Activated CD8-positive, alpha-beta T cell treated with anti-CD3 and anti-CD28 coated beads, Interleukin-2, amount 10 ng/mL, durations not matched to agents 7 days and 5 days (primary cell): ENCODE measurements at regions not wholly inside any gene's neighbourhood (a gene's known extent, or its start where the extent isn't known, plus 50 kb on each side); places are given as distances from the start of the nearest gene placed in this dataset.

Experiments
- ATAC-seq: fragments of 150-1000 bp; cut with Tn5 transposase; one replicate; pipeline ENCODE4 v1.10.0; 2021; ENCODE audit warnings: moderate library complexity
- CTCF ChIA-PET: fragments of 350-600 bp; sonication (Branson Sonifier 250); formaldehyde crosslinking; loops from one replicate; lab custom pipeline; 2021; ENCODE audit warnings: antibody characterized with exemption; lab: Charles Lee
- POLR2A ChIA-PET: fragments of 350-600 bp; sonication (Branson Sonifier 250); formaldehyde crosslinking; loops from one replicate; lab custom pipeline; 2021; ENCODE audit warnings: antibody characterized with exemption; lab: Charles Lee
- DNase-seq: peaks from one replicate; pipeline ENCODE4 v3.0.0-alpha.2; 2020
- H3K27ac Mint-ChIP-seq: one replicate; pipeline ENCODE4 v1.8.0; 2021; ENCODE audit warnings: mild to moderate bottlenecking, mixed read lengths
- H3K27me3 Mint-ChIP-seq: one replicate; pipeline ENCODE4 v1.8.0; 2021; ENCODE audit warnings: low read depth, mixed read lengths
- H3K36me3 Mint-ChIP-seq: one replicate; pipeline ENCODE4 v1.8.0; 2021; ENCODE audit warnings: low read depth, mixed read lengths
- H3K4me1 Mint-ChIP-seq: one replicate; pipeline ENCODE4 v1.8.0; 2021; ENCODE audit warnings: low read depth, mixed read lengths
- H3K4me3 Mint-ChIP-seq: one replicate; pipeline ENCODE4 v1.8.0; 2021; ENCODE audit warnings: mild to moderate bottlenecking, mixed read lengths
- H3K9me3 Mint-ChIP-seq: one replicate; pipeline ENCODE4 v1.8.0; 2022; ENCODE audit warnings: mixed read lengths; ENCODE audit not compliant: insufficient read depth

DNA sequence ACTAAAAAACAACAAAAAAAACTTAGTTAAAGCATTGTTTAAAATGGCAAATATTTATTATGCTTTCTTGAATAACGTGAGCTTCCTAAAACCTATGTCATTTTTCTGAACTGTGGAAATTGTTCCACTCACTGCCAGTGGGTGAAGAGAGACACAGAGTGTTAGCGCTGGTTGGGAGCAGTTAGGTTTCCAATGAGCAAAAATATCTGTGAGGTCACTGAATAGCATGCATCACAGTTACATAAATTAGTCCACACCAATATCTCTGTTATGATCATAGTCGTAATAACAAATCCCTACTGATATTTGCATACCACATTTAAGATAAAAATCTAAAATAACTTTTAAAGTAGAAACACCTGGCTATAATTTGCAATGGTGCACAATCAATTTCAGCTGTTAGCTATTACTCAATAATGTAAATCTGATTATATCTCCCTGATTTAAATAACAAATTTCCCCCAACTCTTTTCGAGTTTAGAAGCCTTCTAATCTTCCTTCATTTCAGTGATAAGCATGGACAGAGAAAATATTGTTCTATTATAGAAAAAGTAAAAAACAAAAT, 1094.0 kb upstream of the KLHL29 start:
- CTCF ChIA-PET, result no interaction called here
- H3K9me3 Mint-ChIP-seq, result no peaks in the 10 kb centered on the region

GRCh38 chr2:22301228-22301627, 1083.8 kb upstream of the KLHL29 start:
- Mint-ChIP-seq H3K36me3 (no peaks in the 10 kb centered on the region), H3K27me3 (no peaks in the 10 kb centered on the region), H3K9me3 (peaks cover 3% of the 10 kb centered on the region), H3K27ac (no peak overlapping the region), H3K4me1 (no peaks in the 10 kb centered on the region), H3K4me3 (no peak overlapping the region)
- ChIA-PET CTCF (no interaction called here), POLR2A (no interaction called here)
- ATAC-seq (no peak), DNase-seq (no peak)

More for the DNA sequence above, 1094.0 kb upstream of the KLHL29 start:
- H3K36me3 Mint-ChIP-seq, result no peaks in the 10 kb centered on the region
- no peaks in the 10 kb centered on the region for H3K4me1 Mint-ChIP-seq
- no peak for DNase-seq
- H3K27ac Mint-ChIP-seq, result no peak overlapping the region
- POLR2A ChIA-PET, result interaction anchor here (0.7 kb wide), 1 partner anchor 960 kb away, joined by 4 read pairs; no protein-coding TSS in a partner anchor
- H3K4me3 Mint-ChIP-seq, result no peak overlapping the region
- ATAC-seq, result no peak
- no peaks in the 10 kb centered on the region for H3K27me3 Mint-ChIP-seq

- CTCF ChIA-PET, result no interaction called here
- Mint-ChIP-seq H3K27me3 (no peaks in the 10 kb centered on the region), H3K4me3 (no peak overlapping the region), H3K9me3 (no peaks in the 10 kb centered on the region), H3K36me3 (no peaks in the 10 kb centered on the region), H3K27ac (no peak overlapping the region), H3K4me1 (no peaks in the 10 kb centered on the region)
- POLR2A ChIA-PET, result no interaction called here
- no peak for DNase-seq
- ATAC-seq, result no peak
Measured at GRCh38 chr2:22326250-22326649, 1058.7 kb upstream of the KLHL29 start.

- Mint-ChIP-seq H3K4me3 (no peak overlapping the region), H3K27ac (no peak overlapping the region), H3K36me3 (no peaks in the 10 kb centered on the region), H3K9me3 (no peaks in the 10 kb centered on the region), H3K4me1 (no peaks in the 10 kb centered on the region), H3K27me3 (no peaks in the 10 kb centered on the region)
- no peak for DNase-seq
- POLR2A ChIA-PET, result no interaction called here
- CTCF ChIA-PET, result no interaction called here
- ATAC-seq, result no peak
Measured at GRCh38 chr2:22329211-22330154, 1055.5 kb upstream of the KLHL29 start.

GRCh38 chr2:22336414-22336813, 1048.6 kb upstream of the KLHL29 start:
- Mint-ChIP-seq H3K36me3 (no peaks in the 10 kb centered on the region), H3K27me3 (no peaks in the 10 kb centered on the region), H3K27ac (no peak overlapping the region), H3K4me1 (no peaks in the 10 kb centered on the region), H3K4me3 (no peak overlapping the region), H3K9me3 (peaks cover 6% of the 10 kb centered on the region)
- ChIA-PET CTCF (no interaction called here), POLR2A (no interaction called here)
- ATAC-seq (no peak), DNase-seq (no peak)

GRCh38 chr2:22340716-22341115, 1044.3 kb upstream of the KLHL29 start:
- Mint-ChIP-seq H3K27ac (no peak overlapping the region), H3K27me3 (no peaks in the 10 kb centered on the region), H3K4me1 (no peaks in the 10 kb centered on the region), H3K36me3 (no peaks in the 10 kb centered on the region), H3K4me3 (no peak overlapping the region), H3K9me3 (no peaks in the 10 kb centered on the region)
- ChIA-PET POLR2A (no interaction called here), CTCF (no interaction called here)
- no peak for DNase-seq
- ATAC-seq, result no peak

GRCh38 chr2:22347306-22347705, 1037.7 kb upstream of the KLHL29 start:
- no peaks in the 10 kb centered on the region for H3K9me3 Mint-ChIP-seq
- CTCF ChIA-PET, result no interaction called here
- no peak for ATAC-seq
- DNase-seq, result no peak
- H3K27ac Mint-ChIP-seq, result no peak overlapping the region
- H3K27me3 Mint-ChIP-seq, result no peaks in the 10 kb centered on the region
- no peaks in the 10 kb centered on the region for H3K36me3 Mint-ChIP-seq
- no peaks in the 10 kb centered on the region for H3K4me1 Mint-ChIP-seq
- H3K4me3 Mint-ChIP-seq, result no peak overlapping the region
- POLR2A ChIA-PET, result no interaction called here

GRCh38 chr2:22350621-22351020, 1034.4 kb upstream of the KLHL29 start:
- ChIA-PET POLR2A (no interaction called here), CTCF (no interaction called here)
- H3K4me3 Mint-ChIP-seq, result no peak overlapping the region
- no peaks in the 10 kb centered on the region for H3K27me3 Mint-ChIP-seq
- no peak overlapping the region for H3K27ac Mint-ChIP-seq
- DNase-seq (no peak), ATAC-seq (no peak)
- H3K9me3 Mint-ChIP-seq, result no peaks in the 10 kb centered on the region
- no peaks in the 10 kb centered on the region for H3K4me1 Mint-ChIP-seq
- H3K36me3 Mint-ChIP-seq, result no peaks in the 10 kb centered on the region

DNA sequence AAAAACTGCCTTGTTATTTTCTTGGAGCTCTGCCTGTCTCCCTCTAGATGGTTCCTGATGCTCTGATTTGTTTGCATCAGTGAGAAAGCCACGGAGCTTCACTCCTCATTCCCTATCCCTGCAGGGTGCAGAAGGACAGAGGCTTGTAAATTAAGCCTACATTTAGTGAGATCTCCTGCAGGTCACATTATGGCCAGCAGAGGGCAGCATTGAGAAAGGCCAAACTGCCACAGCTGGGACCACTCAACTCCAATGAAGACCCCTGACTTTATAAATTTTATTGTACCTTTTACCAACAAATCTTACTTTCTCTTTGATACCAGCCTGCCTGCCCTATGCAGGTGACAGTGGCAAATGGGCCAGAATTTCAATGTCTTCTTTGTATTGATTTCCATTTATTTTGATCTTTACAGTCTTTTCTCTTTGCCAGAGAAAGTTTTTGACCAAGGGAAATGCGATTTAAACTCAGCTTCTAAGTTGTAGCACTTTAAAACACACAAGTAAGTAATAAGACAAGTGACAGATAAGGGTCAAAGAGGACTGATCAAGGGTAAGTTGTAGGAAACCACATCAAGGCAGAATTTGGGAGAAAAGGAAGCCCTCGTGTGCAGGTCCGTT, 1029.1 kb upstream of the KLHL29 start:
- ChIA-PET POLR2A (no interaction called here), CTCF (interaction anchor here (1.1 to 1.6 kb wide), 5 partner anchors 10 to 21 kb away, joined by 3 to 4 read pairs (median 4); no protein-coding TSS in a partner anchor)
- H3K27me3 Mint-ChIP-seq, result no peaks in the 10 kb centered on the region
- ATAC-seq, result no peak
- H3K27ac Mint-ChIP-seq, result no peak overlapping the region
- H3K36me3 Mint-ChIP-seq, result no peaks in the 10 kb centered on the region
- H3K9me3 Mint-ChIP-seq, result no peaks in the 10 kb centered on the region
- no peak overlapping the region for H3K4me3 Mint-ChIP-seq
- peak; percentile 58 for DNase-seq
- H3K4me1 Mint-ChIP-seq, result no peaks in the 10 kb centered on the region

- no peaks in the 10 kb centered on the region for H3K27me3 Mint-ChIP-seq
- H3K36me3 Mint-ChIP-seq, result no peaks in the 10 kb centered on the region
- CTCF ChIA-PET, result no interaction called here
- no peak for DNase-seq
- POLR2A ChIA-PET, result no interaction called here
- no peaks in the 10 kb centered on the region for H3K9me3 Mint-ChIP-seq
- no peak for ATAC-seq
- no peaks in the 10 kb centered on the region for H3K4me1 Mint-ChIP-seq
- H3K27ac Mint-ChIP-seq, result no peak overlapping the region
- no peak overlapping the region for H3K4me3 Mint-ChIP-seq
Measured at GRCh38 chr2:22359071-22359672, 1025.8 kb upstream of the KLHL29 start.

DNA sequence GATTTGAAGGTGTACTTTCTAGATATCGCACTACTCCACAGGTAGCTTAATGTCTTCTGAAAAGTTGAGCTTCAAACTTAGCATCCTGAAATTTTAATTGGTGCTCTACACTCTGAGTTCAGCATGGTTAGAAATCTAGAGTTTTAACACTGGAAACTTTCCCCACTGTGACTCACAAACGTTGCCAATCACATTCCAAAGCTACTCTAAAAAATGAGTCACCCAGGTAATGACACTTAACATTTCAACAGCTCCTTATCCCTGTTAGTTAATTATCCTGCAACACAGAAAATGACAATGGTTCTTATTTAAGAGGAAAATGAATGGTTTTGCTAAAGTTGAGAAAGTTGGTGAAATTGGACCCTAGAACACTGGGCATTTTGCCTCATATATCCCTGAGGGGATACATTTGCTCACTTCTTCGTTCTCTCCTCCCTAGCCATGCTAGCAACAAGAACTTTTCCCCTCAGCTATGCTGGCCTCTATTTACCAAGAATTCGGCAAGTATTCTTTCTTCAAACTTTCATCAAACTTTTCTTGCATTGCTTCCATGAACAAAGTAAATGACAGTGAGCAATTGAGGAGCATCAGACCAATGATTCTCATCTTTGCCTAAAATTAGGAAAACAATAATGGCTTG, 1024.1 kb upstream of the KLHL29 start:
- ChIA-PET POLR2A (no interaction called here), CTCF (no interaction called here)
- DNase-seq (no peak), ATAC-seq (no peak)
- no peaks in the 10 kb centered on the region for H3K9me3 Mint-ChIP-seq
- H3K27me3 Mint-ChIP-seq, result no peaks in the 10 kb centered on the region
- no peak overlapping the region for H3K4me3 Mint-ChIP-seq
- no peak overlapping the region for H3K27ac Mint-ChIP-seq
- H3K36me3 Mint-ChIP-seq, result no peaks in the 10 kb centered on the region
- H3K4me1 Mint-ChIP-seq, result no peaks in the 10 kb centered on the region
